ENCODE measurements at regions not wholly inside any gene's neighbourhood (a gene's known extent, or its start where the extent isn't known, plus 50 kb on each side); places are given as distances from the start of the nearest gene placed in this dataset.

GRCh38 chr3:152555666-152556291, 279.2 kb upstream of the P2RY1 start:
- Histone ChIP-seq H3K4me1 (no peaks in the 10 kb centered on the region), H3K9me3 (no peaks in the 10 kb centered on the region), H3K4me3 (no peak overlapping the region), H3K36me3 (replicated peaks) (no peaks in the 10 kb centered on the region), H3K27me3 (ENCODE audit: low read depth) (no peaks in the 10 kb centered on the region)
- in situ Hi-C loops (cut with MboI; ENCODE audit: low sequenced_read_pairs), result no loop called here
- no peak for DNase-seq (ENCODE audit: low spot score in 2 of 2)

GRCh38 chr3:152556731-152557254, 278.1 kb upstream of the P2RY1 start:
- Histone ChIP-seq H3K9me3 (no peaks in the 10 kb centered on the region), H3K4me1 (no peaks in the 10 kb centered on the region), H3K4me3 (no peak overlapping the region), H3K36me3 (replicated peaks) (no peaks in the 10 kb centered on the region), H3K27me3 (ENCODE audit: low read depth) (no peaks in the 10 kb centered on the region)
- in situ Hi-C loops (cut with MboI; ENCODE audit: low sequenced_read_pairs), result no loop called here
- no peak for DNase-seq (ENCODE audit: low spot score in 2 of 2)

- DNase-seq (ENCODE audit: low spot score in 2 of 2), result no peak
- Histone ChIP-seq H3K27me3 (ENCODE audit: low read depth) (no peaks in the 10 kb centered on the region), H3K4me3 (no peak overlapping the region), H3K4me1 (no peaks in the 10 kb centered on the region), H3K36me3 (replicated peaks) (no peaks in the 10 kb centered on the region), H3K9me3 (no peaks in the 10 kb centered on the region)
- in situ Hi-C loops (cut with MboI; ENCODE audit: low sequenced_read_pairs), result no loop called here
Measured at GRCh38 chr3:152557302-152557999, 277.5 kb upstream of the P2RY1 start.

- no peaks in the 10 kb centered on the region for H3K9me3 ChIP-seq
- H3K4me1 ChIP-seq, result no peaks in the 10 kb centered on the region
- no peak for DNase-seq (ENCODE audit: low spot score in 2 of 2)
- H3K4me3 ChIP-seq, result no peak overlapping the region
- in situ Hi-C loops (cut with MboI; ENCODE audit: low sequenced_read_pairs), result no loop called here
- H3K27me3 ChIP-seq (ENCODE audit: low read depth), result no peaks in the 10 kb centered on the region
- H3K36me3 ChIP-seq (replicated peaks), result no peaks in the 10 kb centered on the region
Measured at GRCh38 chr3:152558386-152558785, 276.5 kb upstream of the P2RY1 start.

- no peaks in the 10 kb centered on the region for H3K9me3 ChIP-seq
- in situ Hi-C loops (cut with MboI; ENCODE audit: low sequenced_read_pairs), result no loop called here
- DNase-seq (ENCODE audit: low spot score in 2 of 2), result no peak
Measured at GRCh38 chr3:152559246-152559645, 275.7 kb upstream of the P2RY1 start.

GRCh38 chr3:152564459-152564858, 270.5 kb upstream of the P2RY1 start:
- H3K27me3 ChIP-seq (ENCODE audit: low read depth), result no peaks in the 10 kb centered on the region
- in situ Hi-C loops (cut with MboI; ENCODE audit: low sequenced_read_pairs), result no loop called here
- DNase-seq (ENCODE audit: low spot score in 2 of 2), result no peak
- no peaks in the 10 kb centered on the region for H3K9me3 ChIP-seq
- no peaks in the 10 kb centered on the region for H3K4me1 ChIP-seq
- no peak overlapping the region for H3K4me3 ChIP-seq
- no peaks in the 10 kb centered on the region for H3K36me3 ChIP-seq (replicated peaks)

More at GRCh38 chr3:152559246-152559645, 275.7 kb upstream of the P2RY1 start:
- no peaks in the 10 kb centered on the region for H3K36me3 ChIP-seq (replicated peaks)
- no peak overlapping the region for H3K4me3 ChIP-seq
- no peaks in the 10 kb centered on the region for H3K27me3 ChIP-seq (ENCODE audit: low read depth)
- no peaks in the 10 kb centered on the region for H3K4me1 ChIP-seq

- H3K36me3 ChIP-seq (replicated peaks), result no peaks in the 10 kb centered on the region
- H3K27me3 ChIP-seq (ENCODE audit: low read depth), result peaks cover 6% of the 10 kb centered on the region
- DNase-seq (ENCODE audit: low spot score in 2 of 2), result peak; percentile 29 to 38
- in situ Hi-C loops (cut with MboI; ENCODE audit: low sequenced_read_pairs), result no loop called here
- H3K9me3 ChIP-seq, result no peaks in the 10 kb centered on the region
- H3K4me1 ChIP-seq, result no peaks in the 10 kb centered on the region
- no peak overlapping the region for H3K4me3 ChIP-seq
Measured at GRCh38 chr3:152574461-152575079, 260.4 kb upstream of the P2RY1 start.

- Histone ChIP-seq H3K4me3 (no peak overlapping the region), H3K36me3 (replicated peaks) (no peaks in the 10 kb centered on the region), H3K27me3 (ENCODE audit: low read depth) (peaks cover 6% of the 10 kb centered on the region), H3K9me3 (no peaks in the 10 kb centered on the region), H3K4me1 (no peaks in the 10 kb centered on the region)
- DNase-seq (ENCODE audit: low spot score in 2 of 2), result no peak
- in situ Hi-C loops (cut with MboI; ENCODE audit: low sequenced_read_pairs), result no loop called here
Measured at GRCh38 chr3:152578769-152579168, 256.2 kb upstream of the P2RY1 start.

GRCh38 chr3:152581951-152582350, 253.0 kb upstream of the P2RY1 start:
- Histone ChIP-seq H3K9me3 (no peaks in the 10 kb centered on the region), H3K27me3 (ENCODE audit: low read depth) (no peaks in the 10 kb centered on the region; the same call in 1 of the 2 replicates), H3K4me1 (no peaks in the 10 kb centered on the region), H3K36me3 (replicated peaks) (no peaks in the 10 kb centered on the region), H3K4me3 (no peak overlapping the region)
- in situ Hi-C loops (cut with MboI; ENCODE audit: low sequenced_read_pairs), result no loop called here
- DNase-seq (ENCODE audit: low spot score in 2 of 2), result no peak

GRCh38 chr3:152583963-152584362, 251.0 kb upstream of the P2RY1 start:
- no peaks in the 10 kb centered on the region for H3K36me3 ChIP-seq (replicated peaks)
- no peaks in the 10 kb centered on the region for H3K9me3 ChIP-seq
- DNase-seq (ENCODE audit: low spot score in 2 of 2), result no peak
- in situ Hi-C loops (cut with MboI; ENCODE audit: low sequenced_read_pairs), result no loop called here
- no peaks in the 10 kb centered on the region for H3K4me1 ChIP-seq
- no peak overlapping the region for H3K4me3 ChIP-seq
- no peaks in the 10 kb centered on the region for H3K27me3 ChIP-seq (ENCODE audit: low read depth)

- no peak for DNase-seq (ENCODE audit: low spot score in 2 of 2)
- no peaks in the 10 kb centered on the region for H3K27me3 ChIP-seq (ENCODE audit: low read depth)
- no peaks in the 10 kb centered on the region for H3K4me1 ChIP-seq
- no peaks in the 10 kb centered on the region for H3K36me3 ChIP-seq (replicated peaks)
- H3K9me3 ChIP-seq, result no peaks in the 10 kb centered on the region
- no peak overlapping the region for H3K4me3 ChIP-seq
- in situ Hi-C loops (cut with MboI; ENCODE audit: low sequenced_read_pairs), result no loop called here
Measured at GRCh38 chr3:152586974-152587373, 248.0 kb upstream of the P2RY1 start.

- DNase-seq (ENCODE audit: low spot score in 2 of 2), result no peak
- no peaks in the 10 kb centered on the region for H3K36me3 ChIP-seq (replicated peaks)
- H3K4me1 ChIP-seq, result no peaks in the 10 kb centered on the region
- no peak overlapping the region for H3K4me3 ChIP-seq
- H3K27me3 ChIP-seq (ENCODE audit: low read depth), result no peaks in the 10 kb centered on the region
- in situ Hi-C loops (cut with MboI; ENCODE audit: low sequenced_read_pairs), result no loop called here
- H3K9me3 ChIP-seq, result no peaks in the 10 kb centered on the region
Measured at GRCh38 chr3:152587861-152588260, 247.1 kb upstream of the P2RY1 start.

GRCh38 chr3:152589644-152590043, 245.3 kb upstream of the P2RY1 start:
- in situ Hi-C loops (cut with MboI; ENCODE audit: low sequenced_read_pairs), result no loop called here
- Histone ChIP-seq H3K27me3 (ENCODE audit: low read depth) (no peaks in the 10 kb centered on the region), H3K4me3 (no peak overlapping the region), H3K9me3 (no peaks in the 10 kb centered on the region), H3K36me3 (replicated peaks) (no peaks in the 10 kb centered on the region), H3K4me1 (no peaks in the 10 kb centered on the region)
- no peak for DNase-seq (ENCODE audit: low spot score in 2 of 2)

GRCh38 chr3:152591515-152591914, 243.4 kb upstream of the P2RY1 start:
- in situ Hi-C loops (cut with MboI; ENCODE audit: low sequenced_read_pairs), result no loop called here
- no peaks in the 10 kb centered on the region for H3K27me3 ChIP-seq (ENCODE audit: low read depth)
- no peaks in the 10 kb centered on the region for H3K36me3 ChIP-seq (replicated peaks)
- no peaks in the 10 kb centered on the region for H3K9me3 ChIP-seq
- no peak overlapping the region for H3K4me3 ChIP-seq
- no peaks in the 10 kb centered on the region for H3K4me1 ChIP-seq
- no peak for DNase-seq (ENCODE audit: low spot score in 2 of 2)

All from HAP-1 (cell line).